BJ (cell line): ENCODE measurements at regions not wholly inside any gene's neighbourhood (a gene's known extent, or its start where the extent isn't known, plus 50 kb on each side); places are given as distances from the start of the nearest gene placed in this dataset.

Source experiments
- CTCF ChIA-PET: fragments of 350-600 bp; formaldehyde crosslinking; extraction: SDS; loops from one replicate; lab custom pipeline; 2021; ENCODE audit warnings: antibody characterized with exemption, inconsistent platforms; lab: Yijun Ruan, JAX
- POLR2A ChIA-PET: fragments of 300-600 bp; sonication (Branson Sonifier 250); formaldehyde crosslinking; extraction: SDS; loops from one replicate; lab custom pipeline; 2021; ENCODE audit warnings: antibody characterized with exemption; lab: Charles Lee
- DNase-seq: peaks from one replicate; pipeline ENCODE4 v3.0.0-alpha.2; 2011; ENCODE audit warnings: low read depth
- H3K27me3 ChIP-seq: 2 replicates; pipeline ENCODE4 v1.6.0; 2011; ENCODE audit warnings: low read length; ENCODE audit not compliant: control insufficient read depth, insufficient read depth
- H3K36me3 ChIP-seq: 2 replicates; pipeline ENCODE4 v1.5.1; 2011; ENCODE audit warnings: low read length; ENCODE audit not compliant: control insufficient read depth, insufficient read depth
- H3K4me3 ChIP-seq: 2 replicates; pipeline ENCODE4 v1.5.1; 2011; ENCODE audit warnings: low read depth, mild to moderate bottlenecking, control low read depth, low read length
- CTCF ChIP-seq: IDR thresholded peaks from 2 replicates; pipeline ENCODE4 v1.5.1; 2011; ENCODE audit warnings: low read depth, mild to moderate bottlenecking, control low read depth, inconsistent platforms, low read length, moderate library complexity; ENCODE audit not compliant: insufficient read depth

GRCh38 chr12:16475521-16475920 is 128.1 kb downstream of the MGST1 start:
- Histone ChIP-seq H3K36me3 (no peaks in the 10 kb centered on the region), H3K27me3 (no peaks in the 10 kb centered on the region), H3K4me3 (no peak overlapping the region)
- no peak for TF ChIP-seq CTCF
- ChIA-PET CTCF (no interaction called here), POLR2A (no interaction called here)
- no peak for DNase-seq

- H3K36me3 ChIP-seq = no peaks in the 10 kb centered on the region
- no peak for TF ChIP-seq CTCF
- ChIA-PET POLR2A (no interaction called here), CTCF (no interaction called here)
- no peaks in the 10 kb centered on the region for H3K27me3 ChIP-seq
- H3K4me3 ChIP-seq = no peak overlapping the region
- no peak for DNase-seq
Measured at GRCh38 chr12:16482726-16483125, 123.2 kb downstream of the LMO3 start.

GRCh38 chr12:16492240-16492639 is 113.7 kb downstream of the LMO3 start:
- POLR2A ChIA-PET = no interaction called here
- DNase-seq = no peak
- no peak for TF ChIP-seq CTCF
- Histone ChIP-seq H3K4me3 (no peak overlapping the region), H3K36me3 (no peaks in the 10 kb centered on the region), H3K27me3 (no peaks in the 10 kb centered on the region)
- CTCF ChIA-PET = interaction anchor here (0.7 kb wide), 1 partner anchor 986 kb away, joined by 3 read pairs; no protein-coding TSS in a partner anchor

GRCh38 chr12:16492820-16493797 is 112.9 kb downstream of the LMO3 start:
- ChIA-PET CTCF (interaction anchor here (0.7 kb wide), 1 partner anchor 987 kb away, joined by 3 read pairs; no protein-coding TSS in a partner anchor), POLR2A (no interaction called here)
- no peaks in the 10 kb centered on the region for H3K36me3 ChIP-seq
- H3K27me3 ChIP-seq = no peaks in the 10 kb centered on the region
- no peak for TF ChIP-seq CTCF
- DNase-seq = no peak
- no peak overlapping the region for H3K4me3 ChIP-seq

- DNase-seq = no peak
- Histone ChIP-seq H3K36me3 (no peaks in the 10 kb centered on the region), H3K27me3 (no peaks in the 10 kb centered on the region), H3K4me3 (no peak overlapping the region)
- ChIA-PET CTCF (no interaction called here), POLR2A (no interaction called here)
- TF ChIP-seq CTCF = no peak
Measured at GRCh38 chr12:16495196-16495595, 110.8 kb downstream of the LMO3 start.
